GM23338 (cell line): ENCODE measurements at regions not wholly inside any gene's neighbourhood (a gene's known extent, or its start where the extent isn't known, plus 50 kb on each side); places are given as distances from the start of the nearest gene placed in this dataset.

Experiments used
- ATAC-seq: fragments of 200-7000 bp; cut with Tn5 transposase; 3 replicates; pipeline ENCODE4 v1.9.1; 2020
- DNase-seq: peaks from one replicate; pipeline ENCODE4 v3.0.0-alpha.2; 2015; ENCODE audit warnings: low spot score
- H2AFZ ChIP-seq: fragments of 200-600 bp; sonication (generic); 2 replicates; pipeline ENCODE4 v1.8.0; 2016; ENCODE audit warnings: antibody characterized with exemption, mild to moderate bottlenecking, moderate library complexity
- H3F3A ChIP-seq: fragments of 200-600 bp; sonication (generic); replicated peaks from 2 replicates; pipeline ENCODE4 v1.8.0; 2017; ENCODE audit warnings: antibody characterized with exemption, mixed run types, low read depth
- H3K27ac ChIP-seq: fragments of 200-600 bp; sonication (generic); 2 replicates; pipeline ENCODE4 v1.6.1; 2016; ENCODE audit warnings: low read depth
- H3K27me3 ChIP-seq: fragments of 200-600 bp; sonication (generic); 2 replicates; pipeline ENCODE4 v1.8.0; 2016; ENCODE audit warnings: mild to moderate bottlenecking, mixed run types, moderate library complexity; ENCODE audit not compliant: insufficient read depth
- H3K36me3 ChIP-seq: fragments of 200-600 bp; sonication (generic); 2 replicates; pipeline ENCODE4 v1.8.0; 2016; ENCODE audit warnings: mild to moderate bottlenecking; ENCODE audit not compliant: insufficient read depth
- H3K4me1 ChIP-seq: fragments of 200-600 bp; sonication (generic); 2 replicates; pipeline ENCODE4 v1.8.0; 2016; ENCODE audit warnings: mild to moderate bottlenecking, moderate library complexity; ENCODE audit not compliant: insufficient read depth
- H3K4me2 ChIP-seq: fragments of 200-600 bp; sonication (generic); 2 replicates; pipeline ENCODE4 v1.7.1; 2017; ENCODE audit warnings: mixed run types
- H3K4me3 ChIP-seq: fragments of 200-600 bp; sonication (generic); 2 replicates; pipeline ENCODE4 v1.6.1; 2016; ENCODE audit warnings: mixed run types
- H3K79me2 ChIP-seq: fragments of 200-600 bp; sonication (generic); replicated peaks from 2 replicates; pipeline ENCODE4 v1.8.0; 2017; ENCODE audit warnings: mild to moderate bottlenecking; ENCODE audit not compliant: insufficient read depth
- H3K9me2 ChIP-seq: fragments of 200-600 bp; sonication (generic); 2 replicates; pipeline ENCODE4 v1.8.0; 2017; ENCODE audit not compliant: insufficient read depth
- H4K20me1 ChIP-seq: fragments of 200-600 bp; sonication (generic); replicated peaks from 2 replicates; pipeline ENCODE4 v1.8.0; 2017; ENCODE audit warnings: mild to moderate bottlenecking; ENCODE audit not compliant: insufficient read depth
- H3K27ac Mint-ChIP-seq: 2 replicates; pipeline ENCODE4 v1.8.0; 2020; ENCODE audit warnings: inconsistent platforms, mild to moderate bottlenecking, moderate library complexity, mixed read lengths
- H3K27me3 Mint-ChIP-seq: 3 replicates; pipeline ENCODE4 v1.8.0; 2022; ENCODE audit warnings: low read depth, mild to moderate bottlenecking, moderate library complexity, mixed read lengths, inconsistent platforms; ENCODE audit not compliant: insufficient read depth, poor library complexity
- H3K36me3 Mint-ChIP-seq: 3 replicates; pipeline ENCODE4 v1.8.0; 2021; ENCODE audit warnings: low read depth, mild to moderate bottlenecking, inconsistent platforms, moderate library complexity, mixed read lengths
- H3K4me1 Mint-ChIP-seq: 3 replicates; pipeline ENCODE4 v1.8.0; 2020; ENCODE audit warnings: mild to moderate bottlenecking, inconsistent platforms, mixed read lengths
- H3K4me3 Mint-ChIP-seq: 3 replicates; pipeline ENCODE4 v1.8.0; 2021; ENCODE audit warnings: moderate library complexity, mild to moderate bottlenecking, inconsistent platforms, mixed read lengths
- H3K9me3 Mint-ChIP-seq: 3 replicates; pipeline ENCODE4 v1.8.0; 2020; ENCODE audit warnings: moderate library complexity, mild to moderate bottlenecking, inconsistent platforms, mixed read lengths
- CREB1 ChIP-seq: fragments of 250-450 bp; sonication (Bioruptor Pico); IDR thresholded peaks from 2 replicates; pipeline ENCODE4 v1.5.0; 2020; ENCODE audit warnings: low read depth, mild to moderate bottlenecking, moderate library complexity
- EZH2 ChIP-seq: fragments of 200-600 bp; sonication (generic); IDR thresholded peaks from one replicate; pipeline ENCODE4 v1.8.0; 2017; ENCODE audit warnings: antibody characterized with exemption, mild to moderate bottlenecking, low read depth; ENCODE audit not compliant: unreplicated experiment
- EZH2phosphoT487 ChIP-seq: fragments of 200-600 bp; sonication (generic); IDR thresholded peaks from one replicate; pipeline ENCODE4 v1.8.1; 2018; ENCODE audit warnings: antibody characterized with exemption; ENCODE audit not compliant: unreplicated experiment
- JUNB ChIP-seq: IDR thresholded peaks from one replicate; pipeline ENCODE4 v1.6.1; 2016; ENCODE audit warnings: antibody characterized with exemption; ENCODE audit not compliant: unreplicated experiment
- NANOG ChIP-seq: IDR thresholded peaks from 2 replicates; pipeline ENCODE4 v1.6.1; 2016; ENCODE audit warnings: antibody characterized with exemption, borderline replicate concordance
- POLR2AphosphoS5 ChIP-seq: IDR thresholded peaks from 2 replicates; pipeline ENCODE4 v1.6.1; 2016; ENCODE audit warnings: antibody characterized with exemption, low read depth
- STAT1 ChIP-seq: IDR thresholded peaks from one replicate; pipeline ENCODE4 v1.6.1; 2016; ENCODE audit warnings: antibody characterized with exemption; ENCODE audit not compliant: unreplicated experiment
- ZNF114 ChIP-seq: fragments of 250-450 bp; sonication (Bioruptor Pico); IDR thresholded peaks from 2 replicates; pipeline ENCODE4 v1.5.0; 2020; ENCODE audit warnings: mild to moderate bottlenecking, moderate library complexity
- ZNF331 ChIP-seq: fragments of 250-450 bp; sonication (Bioruptor Pico); IDR thresholded peaks from 2 replicates; pipeline ENCODE4 v1.5.0; 2020; ENCODE audit warnings: low read depth, mild to moderate bottlenecking, moderate library complexity
- TF ChIP-seq, protein P1 (sequence below): IDR thresholded peaks from 2 replicates; pipeline ENCODE4 v1.6.1; 2016; ENCODE audit warnings: antibody characterized with exemption
- TF ChIP-seq, protein P2 (sequence below): fragments of 250-450 bp; sonication (Bioruptor Pico); IDR thresholded peaks from 2 replicates; pipeline ENCODE4 v1.5.0; 2020; ENCODE audit warnings: mild to moderate bottlenecking, moderate library complexity
- TF ChIP-seq, protein P3 (sequence below), 2 experiments: fragments of 200-600 bp in 1 of 2; sonication (generic) in 1 of 2; conservative IDR thresholded peaks; 2 replicates each; pipeline versions ENCODE4 v1.5.1 to v1.6.1; 2016 to 2017; ENCODE audit warnings: antibody characterized with exemption in 2 of 2, low read depth in 2 of 2, mild to moderate bottlenecking in 2 of 2, moderate library complexity in 1 of 2
- TF ChIP-seq, protein P4 (sequence below): IDR thresholded peaks from one replicate; pipeline ENCODE4 v1.6.1; 2018; ENCODE audit warnings: antibody characterized with exemption; ENCODE audit not compliant: unreplicated experiment

DNA sequence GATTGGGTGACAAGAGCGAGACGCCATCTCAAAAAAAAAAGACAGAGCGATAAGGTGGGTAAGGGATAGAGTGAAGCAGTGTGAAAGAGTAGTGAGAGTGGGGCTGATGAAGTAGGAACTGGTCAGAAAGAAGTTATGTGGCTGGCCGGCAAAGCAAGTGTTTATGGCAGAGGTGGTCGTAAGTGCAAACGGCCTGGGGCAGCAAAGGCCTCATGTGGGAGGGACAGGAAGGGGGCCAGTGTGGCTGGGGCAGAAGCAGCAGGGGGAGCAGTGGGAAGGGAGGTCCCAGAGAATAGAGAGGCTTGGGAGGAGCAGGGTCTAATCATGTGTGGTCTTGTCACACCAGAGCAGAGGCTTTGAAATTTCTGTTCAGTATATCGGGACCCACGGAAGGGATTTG is 186.2 kb downstream of the HS3ST3B1 start:
- Mint-ChIP-seq H3K27ac (no peak overlapping the region), H3K4me1 (peaks cover 4% of the 10 kb centered on the region; the same call in 2 of the 3 replicates), H3K4me3 (no peak overlapping the region), H3K36me3 (no peaks in the 10 kb centered on the region), H3K9me3 (no peaks in the 10 kb centered on the region), H3K27me3 (peaks cover 7% of the 10 kb centered on the region)
- peaks cover 7% of the 10 kb centered on the region for H3K4me1 ChIP-seq
- TF ChIP-seq EZH2phosphoT487 (no peak), CREB1 (CRISPR knock-in tag) (no peak), JUNB (no peak), ZNF114 (CRISPR knock-in tag) (no peak), STAT1 (no peak), ZNF331 (CRISPR knock-in tag) (no peak), POLR2AphosphoS5 (no peak), NANOG (no peak), EZH2 (no peak)
- TF ChIP-seq, protein P1, sequence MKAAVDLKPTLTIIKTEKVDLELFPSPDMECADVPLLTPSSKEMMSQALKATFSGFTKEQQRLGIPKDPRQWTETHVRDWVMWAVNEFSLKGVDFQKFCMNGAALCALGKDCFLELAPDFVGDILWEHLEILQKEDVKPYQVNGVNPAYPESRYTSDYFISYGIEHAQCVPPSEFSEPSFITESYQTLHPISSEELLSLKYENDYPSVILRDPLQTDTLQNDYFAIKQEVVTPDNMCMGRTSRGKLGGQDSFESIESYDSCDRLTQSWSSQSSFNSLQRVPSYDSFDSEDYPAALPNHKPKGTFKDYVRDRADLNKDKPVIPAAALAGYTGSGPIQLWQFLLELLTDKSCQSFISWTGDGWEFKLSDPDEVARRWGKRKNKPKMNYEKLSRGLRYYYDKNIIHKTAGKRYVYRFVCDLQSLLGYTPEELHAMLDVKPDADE, result no peak
- TF ChIP-seq, protein P2, sequence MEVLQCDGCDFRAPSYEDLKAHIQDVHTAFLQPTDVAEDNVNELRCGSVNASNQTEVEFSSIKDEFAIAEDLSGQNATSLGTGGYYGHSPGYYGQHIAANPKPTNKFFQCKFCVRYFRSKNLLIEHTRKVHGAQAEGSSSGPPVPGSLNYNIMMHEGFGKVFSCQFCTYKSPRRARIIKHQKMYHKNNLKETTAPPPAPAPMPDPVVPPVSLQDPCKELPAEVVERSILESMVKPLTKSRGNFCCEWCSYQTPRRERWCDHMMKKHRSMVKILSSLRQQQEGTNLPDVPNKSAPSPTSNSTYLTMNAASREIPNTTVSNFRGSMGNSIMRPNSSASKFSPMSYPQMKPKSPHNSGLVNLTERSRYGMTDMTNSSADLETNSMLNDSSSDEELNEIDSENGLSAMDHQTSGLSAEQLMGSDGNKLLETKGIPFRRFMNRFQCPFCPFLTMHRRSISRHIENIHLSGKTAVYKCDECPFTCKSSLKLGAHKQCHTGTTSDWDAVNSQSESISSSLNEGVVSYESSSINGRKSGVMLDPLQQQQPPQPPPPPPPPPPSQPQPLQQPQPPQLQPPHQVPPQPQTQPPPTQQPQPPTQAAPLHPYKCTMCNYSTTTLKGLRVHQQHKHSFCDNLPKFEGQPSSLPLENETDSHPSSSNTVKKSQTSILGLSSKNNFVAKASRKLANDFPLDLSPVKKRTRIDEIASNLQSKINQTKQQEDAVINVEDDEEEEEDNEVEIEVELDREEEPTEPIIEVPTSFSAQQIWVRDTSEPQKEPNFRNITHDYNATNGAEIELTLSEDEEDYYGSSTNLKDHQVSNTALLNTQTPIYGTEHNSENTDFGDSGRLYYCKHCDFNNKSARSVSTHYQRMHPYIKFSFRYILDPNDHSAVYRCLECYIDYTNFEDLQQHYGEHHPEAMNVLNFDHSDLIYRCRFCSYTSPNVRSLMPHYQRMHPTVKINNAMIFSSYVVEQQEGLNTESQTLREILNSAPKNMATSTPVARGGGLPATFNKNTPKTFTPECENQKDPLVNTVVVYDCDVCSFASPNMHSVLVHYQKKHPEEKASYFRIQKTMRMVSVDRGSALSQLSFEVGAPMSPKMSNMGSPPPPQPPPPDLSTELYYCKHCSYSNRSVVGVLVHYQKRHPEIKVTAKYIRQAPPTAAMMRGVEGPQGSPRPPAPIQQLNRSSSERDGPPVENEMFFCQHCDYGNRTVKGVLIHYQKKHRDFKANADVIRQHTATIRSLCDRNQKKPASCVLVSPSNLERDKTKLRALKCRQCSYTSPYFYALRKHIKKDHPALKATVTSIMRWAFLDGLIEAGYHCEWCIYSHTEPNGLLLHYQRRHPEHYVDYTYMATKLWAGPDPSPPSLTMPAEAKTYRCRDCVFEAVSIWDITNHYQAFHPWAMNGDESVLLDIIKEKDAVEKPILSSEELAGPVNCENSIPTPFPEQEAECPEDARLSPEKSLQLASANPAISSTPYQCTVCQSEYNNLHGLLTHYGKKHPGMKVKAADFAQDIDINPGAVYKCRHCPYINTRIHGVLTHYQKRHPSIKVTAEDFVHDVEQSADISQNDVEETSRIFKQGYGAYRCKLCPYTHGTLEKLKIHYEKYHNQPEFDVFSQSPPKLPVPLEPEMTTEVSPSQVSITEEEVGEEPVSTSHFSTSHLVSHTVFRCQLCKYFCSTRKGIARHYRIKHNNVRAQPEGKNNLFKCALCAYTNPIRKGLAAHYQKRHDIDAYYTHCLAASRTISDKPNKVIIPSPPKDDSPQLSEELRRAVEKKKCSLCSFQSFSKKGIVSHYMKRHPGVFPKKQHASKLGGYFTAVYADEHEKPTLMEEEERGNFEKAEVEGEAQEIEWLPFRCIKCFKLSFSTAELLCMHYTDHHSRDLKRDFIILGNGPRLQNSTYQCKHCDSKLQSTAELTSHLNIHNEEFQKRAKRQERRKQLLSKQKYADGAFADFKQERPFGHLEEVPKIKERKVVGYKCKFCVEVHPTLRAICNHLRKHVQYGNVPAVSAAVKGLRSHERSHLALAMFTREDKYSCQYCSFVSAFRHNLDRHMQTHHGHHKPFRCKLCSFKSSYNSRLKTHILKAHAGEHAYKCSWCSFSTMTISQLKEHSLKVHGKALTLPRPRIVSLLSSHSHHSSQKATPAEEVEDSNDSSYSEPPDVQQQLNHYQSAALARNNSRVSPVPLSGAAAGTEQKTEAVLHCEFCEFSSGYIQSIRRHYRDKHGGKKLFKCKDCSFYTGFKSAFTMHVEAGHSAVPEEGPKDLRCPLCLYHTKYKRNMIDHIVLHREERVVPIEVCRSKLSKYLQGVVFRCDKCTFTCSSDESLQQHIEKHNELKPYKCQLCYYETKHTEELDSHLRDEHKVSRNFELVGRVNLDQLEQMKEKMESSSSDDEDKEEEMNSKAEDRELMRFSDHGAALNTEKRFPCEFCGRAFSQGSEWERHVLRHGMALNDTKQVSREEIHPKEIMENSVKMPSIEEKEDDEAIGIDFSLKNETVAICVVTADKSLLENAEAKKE (CRISPR knock-in tag), result no peak
- TF ChIP-seq, protein P3, sequence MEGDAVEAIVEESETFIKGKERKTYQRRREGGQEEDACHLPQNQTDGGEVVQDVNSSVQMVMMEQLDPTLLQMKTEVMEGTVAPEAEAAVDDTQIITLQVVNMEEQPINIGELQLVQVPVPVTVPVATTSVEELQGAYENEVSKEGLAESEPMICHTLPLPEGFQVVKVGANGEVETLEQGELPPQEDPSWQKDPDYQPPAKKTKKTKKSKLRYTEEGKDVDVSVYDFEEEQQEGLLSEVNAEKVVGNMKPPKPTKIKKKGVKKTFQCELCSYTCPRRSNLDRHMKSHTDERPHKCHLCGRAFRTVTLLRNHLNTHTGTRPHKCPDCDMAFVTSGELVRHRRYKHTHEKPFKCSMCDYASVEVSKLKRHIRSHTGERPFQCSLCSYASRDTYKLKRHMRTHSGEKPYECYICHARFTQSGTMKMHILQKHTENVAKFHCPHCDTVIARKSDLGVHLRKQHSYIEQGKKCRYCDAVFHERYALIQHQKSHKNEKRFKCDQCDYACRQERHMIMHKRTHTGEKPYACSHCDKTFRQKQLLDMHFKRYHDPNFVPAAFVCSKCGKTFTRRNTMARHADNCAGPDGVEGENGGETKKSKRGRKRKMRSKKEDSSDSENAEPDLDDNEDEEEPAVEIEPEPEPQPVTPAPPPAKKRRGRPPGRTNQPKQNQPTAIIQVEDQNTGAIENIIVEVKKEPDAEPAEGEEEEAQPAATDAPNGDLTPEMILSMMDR (conservative IDR thresholded peaks at IDR 0.05; ENCODE audit: low read depth in 2 of 2), result no peak
- TF ChIP-seq, protein P4, sequence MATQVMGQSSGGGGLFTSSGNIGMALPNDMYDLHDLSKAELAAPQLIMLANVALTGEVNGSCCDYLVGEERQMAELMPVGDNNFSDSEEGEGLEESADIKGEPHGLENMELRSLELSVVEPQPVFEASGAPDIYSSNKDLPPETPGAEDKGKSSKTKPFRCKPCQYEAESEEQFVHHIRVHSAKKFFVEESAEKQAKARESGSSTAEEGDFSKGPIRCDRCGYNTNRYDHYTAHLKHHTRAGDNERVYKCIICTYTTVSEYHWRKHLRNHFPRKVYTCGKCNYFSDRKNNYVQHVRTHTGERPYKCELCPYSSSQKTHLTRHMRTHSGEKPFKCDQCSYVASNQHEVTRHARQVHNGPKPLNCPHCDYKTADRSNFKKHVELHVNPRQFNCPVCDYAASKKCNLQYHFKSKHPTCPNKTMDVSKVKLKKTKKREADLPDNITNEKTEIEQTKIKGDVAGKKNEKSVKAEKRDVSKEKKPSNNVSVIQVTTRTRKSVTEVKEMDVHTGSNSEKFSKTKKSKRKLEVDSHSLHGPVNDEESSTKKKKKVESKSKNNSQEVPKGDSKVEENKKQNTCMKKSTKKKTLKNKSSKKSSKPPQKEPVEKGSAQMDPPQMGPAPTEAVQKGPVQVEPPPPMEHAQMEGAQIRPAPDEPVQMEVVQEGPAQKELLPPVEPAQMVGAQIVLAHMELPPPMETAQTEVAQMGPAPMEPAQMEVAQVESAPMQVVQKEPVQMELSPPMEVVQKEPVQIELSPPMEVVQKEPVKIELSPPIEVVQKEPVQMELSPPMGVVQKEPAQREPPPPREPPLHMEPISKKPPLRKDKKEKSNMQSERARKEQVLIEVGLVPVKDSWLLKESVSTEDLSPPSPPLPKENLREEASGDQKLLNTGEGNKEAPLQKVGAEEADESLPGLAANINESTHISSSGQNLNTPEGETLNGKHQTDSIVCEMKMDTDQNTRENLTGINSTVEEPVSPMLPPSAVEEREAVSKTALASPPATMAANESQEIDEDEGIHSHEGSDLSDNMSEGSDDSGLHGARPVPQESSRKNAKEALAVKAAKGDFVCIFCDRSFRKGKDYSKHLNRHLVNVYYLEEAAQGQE, result no peak
- ATAC-seq, result no peak
- no peak overlapping the region for H3K27ac ChIP-seq
- no peaks in the 10 kb centered on the region for H3K79me2 ChIP-seq
- no peak overlapping the region for H3K4me3 ChIP-seq
- H3K27me3 ChIP-seq, result no peaks in the 10 kb centered on the region
- H2AFZ ChIP-seq, result no peak overlapping the region
- no peaks in the 10 kb centered on the region for H3K36me3 ChIP-seq
- no peak for DNase-seq
- H4K20me1 ChIP-seq, result no peaks in the 10 kb centered on the region
- H3K9me2 ChIP-seq, result peaks cover 2% of the 10 kb centered on the region; the same call in 1 of the 2 replicates
- no peaks in the 10 kb centered on the region for H3F3A ChIP-seq
- H3K4me2 ChIP-seq, result no peak overlapping the region
